ENCODE measurements at regions not wholly inside any gene's neighbourhood (a gene's known extent, or its start where the extent isn't known, plus 50 kb on each side); places are given as distances from the start of the nearest gene placed in this dataset.
"Not testable (repeated sequence)": the region's sequence is repeated elsewhere in the genome, so short reads cannot be mapped to it uniquely, and the experiment has no call there.

DNA sequence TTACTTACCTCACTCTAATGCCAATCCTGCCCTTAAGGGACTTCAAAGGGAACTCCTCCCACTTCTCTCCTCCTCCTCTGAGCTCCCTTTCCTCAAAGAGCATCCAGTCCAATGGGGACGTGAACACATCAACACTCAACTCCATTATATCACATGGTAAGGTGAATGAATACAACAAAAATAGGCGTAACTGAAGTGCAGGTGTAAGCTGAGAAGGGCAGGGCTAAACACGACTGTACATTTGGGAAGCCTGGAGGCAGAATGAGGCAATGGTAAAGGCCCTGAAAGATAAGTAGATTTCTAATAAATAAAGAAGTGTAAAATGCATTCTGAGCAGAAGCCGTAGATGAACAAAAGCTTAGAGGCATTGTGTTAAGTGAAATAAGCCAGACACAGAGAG is 226.1 kb upstream of the TRIB2 start:
- Histone ChIP-seq H3K4me2 (ENCODE audit: low read length) (no peak overlapping the region), H3K4me3 (replicated peaks in 1 of 2; ENCODE audit: low read depth in 1 of 2, low read length in 2 of 2) (no peak overlapping the region), H3K9ac (ENCODE audit: low read length) (no peak overlapping the region), H3K9me3 (ENCODE audit: control insufficient read depth in 1 of 2, insufficient read depth in 1 of 2, low read depth in 1 of 2, low read length in 2 of 2) (no peaks in the 10 kb centered on the region), H3K9me2 (ENCODE audit: insufficient read depth) (no peaks in the 10 kb centered on the region), H3K79me2 (ENCODE audit: insufficient read depth, low read length) (no peaks in the 10 kb centered on the region), H3K36me3 (ENCODE audit: control insufficient read depth in 1 of 2, insufficient read depth in 2 of 2, low read length in 2 of 2) (no peaks in the 10 kb centered on the region), H4K20me1 (ENCODE audit: insufficient read depth) (no peaks in the 10 kb centered on the region), H3K4me1 (ENCODE audit: control insufficient read depth in 1 of 2, insufficient read depth in 2 of 2, low read length in 2 of 2) (peaks cover 0 to 12% of the 10 kb centered on the region in 2 experiments; a peak in 2 of 4 replicates), H3K27me3 (ENCODE audit: insufficient read depth, low read length) (no peaks in the 10 kb centered on the region), H2AFZ (ENCODE audit: low read depth, low read length, poor library complexity, severe bottlenecking) (no peak overlapping the region), H3K27ac (ENCODE audit: low read depth, low read length) (no peak overlapping the region)
- ATAC-seq (no peak), DNase-seq (ENCODE audit: low read depth, low spot score) (no peak)
- intact Hi-C loops (cut with micrococcal nuclease): no loop called here
- TF ChIP-seq, protein P1, sequence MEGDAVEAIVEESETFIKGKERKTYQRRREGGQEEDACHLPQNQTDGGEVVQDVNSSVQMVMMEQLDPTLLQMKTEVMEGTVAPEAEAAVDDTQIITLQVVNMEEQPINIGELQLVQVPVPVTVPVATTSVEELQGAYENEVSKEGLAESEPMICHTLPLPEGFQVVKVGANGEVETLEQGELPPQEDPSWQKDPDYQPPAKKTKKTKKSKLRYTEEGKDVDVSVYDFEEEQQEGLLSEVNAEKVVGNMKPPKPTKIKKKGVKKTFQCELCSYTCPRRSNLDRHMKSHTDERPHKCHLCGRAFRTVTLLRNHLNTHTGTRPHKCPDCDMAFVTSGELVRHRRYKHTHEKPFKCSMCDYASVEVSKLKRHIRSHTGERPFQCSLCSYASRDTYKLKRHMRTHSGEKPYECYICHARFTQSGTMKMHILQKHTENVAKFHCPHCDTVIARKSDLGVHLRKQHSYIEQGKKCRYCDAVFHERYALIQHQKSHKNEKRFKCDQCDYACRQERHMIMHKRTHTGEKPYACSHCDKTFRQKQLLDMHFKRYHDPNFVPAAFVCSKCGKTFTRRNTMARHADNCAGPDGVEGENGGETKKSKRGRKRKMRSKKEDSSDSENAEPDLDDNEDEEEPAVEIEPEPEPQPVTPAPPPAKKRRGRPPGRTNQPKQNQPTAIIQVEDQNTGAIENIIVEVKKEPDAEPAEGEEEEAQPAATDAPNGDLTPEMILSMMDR (IDR thresholded peaks at IDR 0.05 in 2 of 3, conservative IDR thresholded peaks at IDR 0.05 in 1 of 3; ENCODE audit: borderline replicate concordance in 1 of 3, insufficient read depth in 1 of 3, low read depth in 2 of 3, low read length in 2 of 3): no peak
- TF ChIP-seq FOSL1 (IDR thresholded peaks at IDR 0.05; ENCODE audit: low read depth) (no peak), POLR2AphosphoS5 (IDR thresholded peaks at IDR 0.05; ENCODE audit: low read depth, low read length) (no peak), EZH2phosphoT487 (IDR thresholded peaks at IDR 0.05; ENCODE audit: borderline replicate concordance) (no peak), SIN3A (IDR thresholded peaks at IDR 0.05; ENCODE audit: low read depth) (no peak)
- ChIA-PET RAD21 (ENCODE audit: low non-redundant PET in 1 of 2, low total read pairs in 2 of 2, uncharacterized antibody in 2 of 2, unreplicated experiment in 2 of 2) (no interaction called here), CTCF (no interaction called here), POLR2A (no interaction called here)
- no TSS peak for BruUV-seq (replicated peaks)

DNA sequence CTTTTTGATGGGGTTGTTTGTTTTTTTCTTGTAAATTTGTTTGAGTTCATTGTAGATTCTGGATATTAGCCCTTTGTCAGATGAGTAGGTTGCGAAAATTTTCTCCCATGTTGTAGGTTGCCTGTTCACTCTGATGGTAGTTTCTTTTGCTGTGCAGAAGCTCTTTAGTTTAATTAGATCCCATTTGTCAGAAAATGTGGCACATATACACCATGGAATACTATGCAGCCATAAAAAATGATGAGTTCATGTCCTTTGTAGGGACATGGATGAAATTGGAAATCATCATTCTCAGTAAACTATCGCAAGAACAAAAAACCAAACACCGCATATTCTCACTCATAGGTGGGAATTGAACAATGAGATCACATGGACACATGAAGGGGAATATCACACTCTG is 224.4 kb upstream of the TRIB2 start:
- RAD21 ChIA-PET (ENCODE audit: low non-redundant PET in 1 of 2, low total read pairs in 2 of 2, uncharacterized antibody in 2 of 2, unreplicated experiment in 2 of 2); H3K9me2 ChIP-seq (ENCODE audit: insufficient read depth); H3K4me3 ChIP-seq (replicated peaks in 1 of 2; ENCODE audit: low read depth in 1 of 2, low read length in 2 of 2); POLR2A ChIA-PET; H3K4me2 ChIP-seq (ENCODE audit: low read length); CTCF ChIA-PET; BruUV-seq (replicated peaks); H4K20me1 ChIP-seq (ENCODE audit: insufficient read depth); H3K4me1 ChIP-seq (ENCODE audit: control insufficient read depth in 1 of 2, insufficient read depth in 2 of 2, low read length in 2 of 2); ATAC-seq; H3K27me3 ChIP-seq (ENCODE audit: insufficient read depth, low read length); DNase-seq (ENCODE audit: low read depth, low spot score); H3K9me3 ChIP-seq (ENCODE audit: control insufficient read depth in 1 of 2, insufficient read depth in 1 of 2, low read depth in 1 of 2, low read length in 2 of 2); H2AFZ ChIP-seq (ENCODE audit: low read depth, low read length, poor library complexity, severe bottlenecking); intact Hi-C loops (cut with micrococcal nuclease); H3K79me2 ChIP-seq (ENCODE audit: insufficient read depth, low read length); H3K27ac ChIP-seq (ENCODE audit: low read depth, low read length); H3K9ac ChIP-seq (ENCODE audit: low read length); H3K36me3 ChIP-seq (ENCODE audit: control insufficient read depth in 1 of 2, insufficient read depth in 2 of 2, low read length in 2 of 2): not testable (repeated sequence)
